Left ventricle myocardium inferior (tissue), 1 donor: ENCODE measurements at regions not wholly inside any gene's neighbourhood (a gene's known extent, or its start where the extent isn't known, plus 50 kb on each side); places are given as distances from the start of the nearest gene placed in this dataset.

ENCODE experiments used
- DNase-seq: peaks from one replicate; pipeline ENCODE4 v3.0.0-alpha.2; 2020
- H3K27ac ChIP-seq: fragments of 200-600 bp; replicated peaks from 2 replicates; pipeline ENCODE4 v1.8.0; 2021
- H3K27me3 ChIP-seq: fragments of 200-600 bp; 2 replicates; pipeline ENCODE4 v1.8.0; 2021; ENCODE audit warnings: low read depth
- H3K36me3 ChIP-seq: fragments of 200-600 bp; 2 replicates; pipeline ENCODE4 v1.8.0; 2021
- H3K4me1 ChIP-seq: fragments of 200-600 bp; 2 replicates; pipeline ENCODE4 v1.8.0; 2021
- H3K4me3 ChIP-seq: fragments of 200-600 bp; 2 replicates; pipeline ENCODE4 v1.8.0; 2021; ENCODE audit warnings: mild to moderate bottlenecking, moderate library complexity
- H3K9me3 ChIP-seq: fragments of 200-600 bp; replicated peaks from 2 replicates; pipeline ENCODE4 v1.8.0; 2021
- CTCF ChIP-seq: fragments of 200-600 bp; IDR thresholded peaks from 2 replicates; pipeline ENCODE4 v1.8.0; 2021; ENCODE audit warnings: antibody characterized with exemption, mild to moderate bottlenecking, borderline replicate concordance
- intact Hi-C: fragments of 100-400 bp; cut with micrococcal nuclease; formaldehyde crosslinking; loops from one replicate; pipeline ENCODE4 v1.11.0; 2022
- donor health status: DM: no; HTN: yes; CAD: no; lungs with severe emphysema.

- H3K36me3 ChIP-seq: no peaks in the 10 kb centered on the region
- DNase-seq: no peak
- no peaks in the 10 kb centered on the region for H3K9me3 ChIP-seq
- intact Hi-C loops: loop anchor here (10.0 kb wide), 1 partner anchor 477 kb away; no protein-coding TSS in a partner anchor
- no peak overlapping the region for H3K27ac ChIP-seq
- H3K4me3 ChIP-seq: no peak overlapping the region
- H3K27me3 ChIP-seq: no peaks in the 10 kb centered on the region
- no peaks in the 10 kb centered on the region for H3K4me1 ChIP-seq
- no peak for TF ChIP-seq CTCF
These were observed 108.0 kb upstream of the SMAD3 start for GRCh38 chr15:66957431-66957720.

GRCh38 chr15:66959066-66959465 is 106.3 kb upstream of the SMAD3 start:
- intact Hi-C loops: loop anchor here (10.0 kb wide), 1 partner anchor 476 kb away; no protein-coding TSS in a partner anchor
- H3K4me3 ChIP-seq: no peak overlapping the region

GRCh38 chr15:66959875-66960274 is 105.5 kb upstream of the SMAD3 start:
- Histone ChIP-seq H3K36me3 (no peaks in the 10 kb centered on the region), H3K27me3 (no peaks in the 10 kb centered on the region), H3K4me3 (no peak overlapping the region), H3K27ac (no peak overlapping the region), H3K9me3 (no peaks in the 10 kb centered on the region), H3K4me1 (no peaks in the 10 kb centered on the region)
- no peak for TF ChIP-seq CTCF
- intact Hi-C loops: loop anchor here (10.0 kb wide), 1 partner anchor 475 kb away; no protein-coding TSS in a partner anchor
- DNase-seq: no peak

More at GRCh38 chr15:66959066-66959465, 106.3 kb upstream of the SMAD3 start:
- H3K27me3 ChIP-seq: no peaks in the 10 kb centered on the region
- no peaks in the 10 kb centered on the region for H3K9me3 ChIP-seq
- H3K36me3 ChIP-seq: no peaks in the 10 kb centered on the region
- no peak overlapping the region for H3K27ac ChIP-seq
- no peak for TF ChIP-seq CTCF
- no peak for DNase-seq
- H3K4me1 ChIP-seq: no peaks in the 10 kb centered on the region

- H3K4me3 ChIP-seq: no peak overlapping the region
- no peaks in the 10 kb centered on the region for H3K9me3 ChIP-seq
- intact Hi-C loops: no loop called here
- H3K4me1 ChIP-seq: no peaks in the 10 kb centered on the region
- TF ChIP-seq CTCF: no peak
- H3K27me3 ChIP-seq: no peaks in the 10 kb centered on the region
- no peak for DNase-seq
- H3K36me3 ChIP-seq: no peaks in the 10 kb centered on the region
- no peak overlapping the region for H3K27ac ChIP-seq
These were observed 104.9 kb upstream of the SMAD3 start for GRCh38 chr15:66960519-66960918.

GRCh38 chr15:66961407-66961884 is 104.0 kb upstream of the SMAD3 start:
- H3K4me1 ChIP-seq: no peaks in the 10 kb centered on the region
- DNase-seq: no peak
- TF ChIP-seq CTCF: no peak
- H3K4me3 ChIP-seq: no peak overlapping the region
- intact Hi-C loops: no loop called here
- no peaks in the 10 kb centered on the region for H3K27me3 ChIP-seq
- no peak overlapping the region for H3K27ac ChIP-seq
- no peaks in the 10 kb centered on the region for H3K9me3 ChIP-seq
- H3K36me3 ChIP-seq: no peaks in the 10 kb centered on the region

GRCh38 chr15:66961901-66962300 is 103.5 kb upstream of the SMAD3 start:
- H3K27ac ChIP-seq: no peak overlapping the region
- no peaks in the 10 kb centered on the region for H3K36me3 ChIP-seq
- no peaks in the 10 kb centered on the region for H3K4me1 ChIP-seq
- H3K27me3 ChIP-seq: no peaks in the 10 kb centered on the region
- intact Hi-C loops: no loop called here
- no peak overlapping the region for H3K4me3 ChIP-seq
- no peak for DNase-seq
- no peak for TF ChIP-seq CTCF
- H3K9me3 ChIP-seq: no peaks in the 10 kb centered on the region
